ENCODE measurements at regions not wholly inside any gene's neighbourhood (a gene's known extent, or its start where the extent isn't known, plus 50 kb on each side); places are given as distances from the start of the nearest gene placed in this dataset.

- Mint-ChIP-seq H3K4me3 (ENCODE audit: unreplicated experiment) (no peak overlapping the region), H3K9me3 (ENCODE audit: low read depth) (peaks cover 23% of the 10 kb centered on the region), H3K27me3 (ENCODE audit: low read depth) (no peaks in the 10 kb centered on the region), H3K4me1 (ENCODE audit: low read depth) (peaks cover 6% of the 10 kb centered on the region), H3K27ac (ENCODE audit: unreplicated experiment) (no peak overlapping the region), H3K36me3 (ENCODE audit: low read depth) (peaks cover 7% of the 10 kb centered on the region)
- DNase-seq (ENCODE audit: low spot score): no peak
- TF ChIP-seq CTCF (IDR thresholded peaks at IDR 0.05): no peak
Observed at GRCh38 chr13:67557642-67558241, 327.6 kb upstream of the PCDH9 start.

GRCh38 chr13:67557118-67557517, 327.0 kb upstream of the PCDH9 start:
- no peak for TF ChIP-seq CTCF (IDR thresholded peaks at IDR 0.05)
- peaks cover 23% of the 10 kb centered on the region for H3K9me3 Mint-ChIP-seq (ENCODE audit: low read depth)
- peaks cover 7% of the 10 kb centered on the region for H3K36me3 Mint-ChIP-seq (ENCODE audit: low read depth)
- peaks cover 6% of the 10 kb centered on the region for H3K4me1 Mint-ChIP-seq (ENCODE audit: low read depth)
- H3K4me3 Mint-ChIP-seq (ENCODE audit: unreplicated experiment): no peak overlapping the region
- DNase-seq (ENCODE audit: low spot score): no peak
- no peaks in the 10 kb centered on the region for H3K27me3 Mint-ChIP-seq (ENCODE audit: low read depth)
- H3K27ac Mint-ChIP-seq (ENCODE audit: unreplicated experiment): peak overlapping the region; percentile 39

- no peak for DNase-seq (ENCODE audit: low spot score)
- Mint-ChIP-seq H3K4me1 (ENCODE audit: low read depth) (peaks cover 6% of the 10 kb centered on the region), H3K4me3 (ENCODE audit: unreplicated experiment) (no peak overlapping the region), H3K36me3 (ENCODE audit: low read depth) (peaks cover 7% of the 10 kb centered on the region), H3K27me3 (ENCODE audit: low read depth) (no peaks in the 10 kb centered on the region), H3K9me3 (ENCODE audit: low read depth) (peaks cover 23% of the 10 kb centered on the region), H3K27ac (ENCODE audit: unreplicated experiment) (no peak overlapping the region)
- TF ChIP-seq CTCF (IDR thresholded peaks at IDR 0.05): no peak
Observed at GRCh38 chr13:67554746-67555452, 324.8 kb upstream of the PCDH9 start.

- no peak for TF ChIP-seq CTCF (IDR thresholded peaks at IDR 0.05)
- no peak overlapping the region for H3K27ac Mint-ChIP-seq (ENCODE audit: unreplicated experiment)
- no peak for DNase-seq (ENCODE audit: low spot score)
- peaks cover 23% of the 10 kb centered on the region for H3K9me3 Mint-ChIP-seq (ENCODE audit: low read depth)
- no peaks in the 10 kb centered on the region for H3K27me3 Mint-ChIP-seq (ENCODE audit: low read depth)
- H3K4me1 Mint-ChIP-seq (ENCODE audit: low read depth): peaks cover 9% of the 10 kb centered on the region
- no peak overlapping the region for H3K4me3 Mint-ChIP-seq (ENCODE audit: unreplicated experiment)
- peaks cover 7% of the 10 kb centered on the region for H3K36me3 Mint-ChIP-seq (ENCODE audit: low read depth)
Observed at GRCh38 chr13:67554286-67554685, 324.1 kb upstream of the PCDH9 start.

- H3K4me3 Mint-ChIP-seq (ENCODE audit: unreplicated experiment): no peak overlapping the region
- H3K9me3 Mint-ChIP-seq (ENCODE audit: low read depth): no peaks in the 10 kb centered on the region
- H3K4me1 Mint-ChIP-seq (ENCODE audit: low read depth): peaks cover 11% of the 10 kb centered on the region
- TF ChIP-seq CTCF (IDR thresholded peaks at IDR 0.05): no peak
- DNase-seq (ENCODE audit: low spot score): no peak
- no peak overlapping the region for H3K27ac Mint-ChIP-seq (ENCODE audit: unreplicated experiment)
- H3K27me3 Mint-ChIP-seq (ENCODE audit: low read depth): no peaks in the 10 kb centered on the region
- no peaks in the 10 kb centered on the region for H3K36me3 Mint-ChIP-seq (ENCODE audit: low read depth)
Observed at GRCh38 chr13:67549331-67549730, 319.2 kb upstream of the PCDH9 start.
